Loucy (cell line): ENCODE measurements at regions not wholly inside any gene's neighbourhood (a gene's known extent, or its start where the extent isn't known, plus 50 kb on each side); places are given as distances from the start of the nearest gene placed in this dataset.

Experiments used
- H2AFZ ChIP-seq: fragments of 200-600 bp; sonication (generic); 2 replicates; pipeline ENCODE4 v1.6.0; 2016; ENCODE audit warnings: antibody characterized with exemption, mild to moderate bottlenecking, low read length, moderate library complexity
- H3F3A ChIP-seq: fragments of 200-600 bp; 2 replicates; pipeline ENCODE4 v1.6.0; 2016; ENCODE audit warnings: antibody characterized with exemption, low read depth, mild to moderate bottlenecking
- H3K27me3 ChIP-seq: fragments of 200-600 bp; sonication (generic); 2 replicates; pipeline ENCODE4 v1.6.1; 2014; ENCODE audit warnings: low read length, mild to moderate bottlenecking; ENCODE audit not compliant: insufficient read depth, poor library complexity, severe bottlenecking
- H3K36me3 ChIP-seq: fragments of 200-600 bp; sonication (generic); 2 replicates; pipeline ENCODE4 v1.6.1; 2016; ENCODE audit warnings: low read length; ENCODE audit not compliant: insufficient read depth
- H3K4me1 ChIP-seq: fragments of 200-600 bp; sonication (generic); 2 replicates; pipeline ENCODE4 v1.5.1; 2014; ENCODE audit warnings: low read length, mild to moderate bottlenecking; ENCODE audit not compliant: insufficient read depth, poor library complexity, severe bottlenecking
- H3K4me2 ChIP-seq: fragments of 200-600 bp; sonication (generic); 2 replicates; pipeline ENCODE4 v1.6.0; 2014; ENCODE audit warnings: antibody characterized with exemption, low read length, low read depth, mild to moderate bottlenecking; ENCODE audit not compliant: poor library complexity, severe bottlenecking
- H3K4me3 ChIP-seq: fragments of 200-600 bp; sonication (generic); 2 replicates; pipeline ENCODE4 v1.5.1; 2014; ENCODE audit warnings: low read length, mild to moderate bottlenecking, mixed read lengths; ENCODE audit not compliant: poor library complexity, severe bottlenecking
- H3K79me2 ChIP-seq: fragments of 200-600 bp; sonication (generic); 2 replicates; pipeline ENCODE4 v1.6.1; 2014; ENCODE audit warnings: low read length; ENCODE audit not compliant: insufficient read depth
- H3K9ac ChIP-seq: fragments of 200-600 bp; sonication (generic); 2 replicates; pipeline ENCODE4 v1.6.0; 2014; ENCODE audit warnings: mild to moderate bottlenecking, low read depth, low read length, moderate library complexity; ENCODE audit not compliant: poor library complexity, severe bottlenecking
- H3K9me2 ChIP-seq: fragments of 200-600 bp; sonication (generic); replicated peaks from 2 replicates; pipeline ENCODE4 v1.6.1; 2016; ENCODE audit warnings: low read depth, low read length, mixed read lengths
- H3K9me3 ChIP-seq: fragments of 200-600 bp; sonication (generic); 2 replicates; pipeline ENCODE4 v1.6.1; 2014; ENCODE audit warnings: mild to moderate bottlenecking, antibody characterized with exemption, low read length, low read depth; ENCODE audit not compliant: insufficient read depth
- H4K20me1 ChIP-seq: fragments of 200-600 bp; sonication (generic); 2 replicates; pipeline ENCODE4 v1.6.0; 2014; ENCODE audit warnings: antibody characterized with exemption, low read length, mild to moderate bottlenecking; ENCODE audit not compliant: insufficient read depth, poor library complexity, severe bottlenecking
- CTCF ChIP-seq: fragments of 200-600 bp; sonication (generic); conservative IDR thresholded peaks from 2 replicates; pipeline ENCODE4 v1.5.1; 2014; ENCODE audit warnings: mild to moderate bottlenecking, antibody characterized with exemption, low read length
- EZH2phosphoT487 ChIP-seq: fragments of 200-600 bp; IDR thresholded peaks from 2 replicates; pipeline ENCODE4 v1.6.1; 2018; ENCODE audit warnings: antibody characterized with exemption, mild to moderate bottlenecking, moderate library complexity, borderline replicate concordance

- no peaks in the 10 kb centered on the region for H3K36me3 ChIP-seq
- no peaks in the 10 kb centered on the region for H3K9me2 ChIP-seq
- no peaks in the 10 kb centered on the region for H3K27me3 ChIP-seq
- H3K4me1 ChIP-seq = no peaks in the 10 kb centered on the region
- H3K9ac ChIP-seq = no peak overlapping the region
- H3K9me3 ChIP-seq = no peaks in the 10 kb centered on the region
- no peaks in the 10 kb centered on the region for H4K20me1 ChIP-seq
- H3K4me3 ChIP-seq = no peak overlapping the region
- TF ChIP-seq CTCF = no peak
- no peak for TF ChIP-seq EZH2phosphoT487
- no peaks in the 10 kb centered on the region for H3F3A ChIP-seq
- H2AFZ ChIP-seq = no peak overlapping the region
- no peak overlapping the region for H3K4me2 ChIP-seq
- no peaks in the 10 kb centered on the region for H3K79me2 ChIP-seq
Measured at GRCh38 chr5:75965292-75965691, 117.9 kb upstream of the SV2C start.

GRCh38 chr5:75964008-75964407, 119.2 kb upstream of the SV2C start:
- Histone ChIP-seq H3K9me2 (no peaks in the 10 kb centered on the region), H3K4me3 (no peak overlapping the region), H2AFZ (no peak overlapping the region), H3K9ac (no peak overlapping the region), H3K79me2 (no peaks in the 10 kb centered on the region), H4K20me1 (no peaks in the 10 kb centered on the region), H3F3A (no peaks in the 10 kb centered on the region), H3K4me1 (no peaks in the 10 kb centered on the region), H3K36me3 (no peaks in the 10 kb centered on the region), H3K9me3 (no peaks in the 10 kb centered on the region), H3K4me2 (no peak overlapping the region), H3K27me3 (no peaks in the 10 kb centered on the region)
- TF ChIP-seq CTCF = no peak
- no peak for TF ChIP-seq EZH2phosphoT487

GRCh38 chr5:75963554-75963953, 119.6 kb upstream of the SV2C start:
- Histone ChIP-seq H3K4me1 (no peaks in the 10 kb centered on the region), H3K9ac (no peak overlapping the region), H3F3A (no peaks in the 10 kb centered on the region), H3K36me3 (no peaks in the 10 kb centered on the region), H3K4me2 (no peak overlapping the region), H2AFZ (no peak overlapping the region), H3K4me3 (no peak overlapping the region), H3K9me3 (no peaks in the 10 kb centered on the region), H3K9me2 (no peaks in the 10 kb centered on the region), H3K27me3 (no peaks in the 10 kb centered on the region), H4K20me1 (no peaks in the 10 kb centered on the region), H3K79me2 (no peaks in the 10 kb centered on the region)
- no peak for TF ChIP-seq CTCF
- no peak for TF ChIP-seq EZH2phosphoT487
